ENCODE measurements at regions not wholly inside any gene's neighbourhood (a gene's known extent, or its start where the extent isn't known, plus 50 kb on each side); places are given as distances from the start of the nearest gene placed in this dataset.

DNA sequence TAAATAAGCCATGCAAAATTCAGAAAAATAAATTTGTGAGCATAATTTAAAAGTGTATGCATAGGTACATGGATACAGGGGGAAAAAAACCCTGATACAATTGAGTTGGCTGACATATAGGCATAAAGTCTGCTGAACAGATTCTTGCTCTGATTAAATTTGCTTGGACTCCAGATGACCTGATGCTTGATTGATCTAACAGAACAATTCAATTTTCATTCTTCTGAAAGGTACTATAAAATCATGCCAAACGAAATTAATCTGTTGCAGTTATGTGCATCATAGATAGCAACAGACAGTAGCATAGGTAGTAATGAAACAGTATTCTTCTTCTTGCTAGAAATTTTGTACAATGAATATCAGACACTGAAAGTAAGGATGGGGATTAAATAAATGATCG, 578.2 kb upstream of the SLITRK6 start:
- CTCF ChIA-PET = no interaction called here
- TF ChIP-seq, protein P1, sequence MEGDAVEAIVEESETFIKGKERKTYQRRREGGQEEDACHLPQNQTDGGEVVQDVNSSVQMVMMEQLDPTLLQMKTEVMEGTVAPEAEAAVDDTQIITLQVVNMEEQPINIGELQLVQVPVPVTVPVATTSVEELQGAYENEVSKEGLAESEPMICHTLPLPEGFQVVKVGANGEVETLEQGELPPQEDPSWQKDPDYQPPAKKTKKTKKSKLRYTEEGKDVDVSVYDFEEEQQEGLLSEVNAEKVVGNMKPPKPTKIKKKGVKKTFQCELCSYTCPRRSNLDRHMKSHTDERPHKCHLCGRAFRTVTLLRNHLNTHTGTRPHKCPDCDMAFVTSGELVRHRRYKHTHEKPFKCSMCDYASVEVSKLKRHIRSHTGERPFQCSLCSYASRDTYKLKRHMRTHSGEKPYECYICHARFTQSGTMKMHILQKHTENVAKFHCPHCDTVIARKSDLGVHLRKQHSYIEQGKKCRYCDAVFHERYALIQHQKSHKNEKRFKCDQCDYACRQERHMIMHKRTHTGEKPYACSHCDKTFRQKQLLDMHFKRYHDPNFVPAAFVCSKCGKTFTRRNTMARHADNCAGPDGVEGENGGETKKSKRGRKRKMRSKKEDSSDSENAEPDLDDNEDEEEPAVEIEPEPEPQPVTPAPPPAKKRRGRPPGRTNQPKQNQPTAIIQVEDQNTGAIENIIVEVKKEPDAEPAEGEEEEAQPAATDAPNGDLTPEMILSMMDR (conservative IDR thresholded peaks at IDR 0.05; ENCODE audit: low read depth) = no peak
- POLR2A ChIA-PET (ENCODE audit: low non-redundant PET) = no interaction called here
- no peak overlapping the region for H3K27ac ChIP-seq
- DNase-seq (ENCODE audit: low spot score) = no peak

DNA sequence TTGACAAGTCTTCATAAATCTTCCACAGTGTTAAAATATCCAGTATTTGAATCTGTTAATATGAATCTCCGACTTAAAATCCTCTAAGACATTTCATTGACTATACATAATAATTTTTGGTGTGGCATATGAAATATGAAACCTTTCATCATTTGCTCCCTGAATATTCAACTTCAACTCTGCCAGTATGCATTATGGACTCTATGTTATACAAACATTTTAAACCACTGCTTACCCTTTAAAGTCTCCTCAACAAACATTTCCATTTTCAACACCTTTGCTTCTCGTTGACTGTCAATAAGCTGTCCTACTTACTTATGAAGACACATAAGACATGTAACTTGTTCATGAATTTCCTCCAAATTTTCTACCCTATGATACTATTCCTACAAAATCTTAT, 579.4 kb upstream of the SLITRK6 start:
- TF ChIP-seq, protein P1 (conservative IDR thresholded peaks at IDR 0.05; ENCODE audit: low read depth) = no peak
- POLR2A ChIA-PET (ENCODE audit: low non-redundant PET) = no interaction called here
- no peak overlapping the region for H3K27ac ChIP-seq
- CTCF ChIA-PET = no interaction called here
- no peak for DNase-seq (ENCODE audit: low spot score)

DNA sequence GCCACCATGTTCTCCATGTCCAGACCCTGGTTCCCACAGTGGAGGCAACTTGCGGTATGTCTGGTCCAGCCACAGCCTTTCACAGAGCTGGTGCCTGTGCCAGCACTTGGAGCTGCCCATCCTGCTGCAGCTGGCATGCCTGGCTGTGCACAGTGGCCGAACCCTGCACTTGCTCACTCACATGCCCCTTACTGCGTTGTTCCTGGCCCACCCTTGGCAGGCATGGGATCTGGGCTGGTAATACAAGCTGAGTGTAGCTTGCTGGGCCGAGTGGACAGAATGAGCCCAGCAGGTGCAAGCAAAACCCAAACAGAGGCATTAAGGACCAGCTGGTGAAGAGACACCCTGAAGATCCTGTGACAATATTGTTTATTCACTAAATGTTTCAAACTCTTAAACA, 583.9 kb upstream of the SLITRK6 start:
- ChIA-PET POLR2A (ENCODE audit: low non-redundant PET) (no interaction called here), CTCF (no interaction called here)
- H3K27ac ChIP-seq = no peak overlapping the region
- DNase-seq (ENCODE audit: low spot score) = no peak
- TF ChIP-seq, protein P1 (conservative IDR thresholded peaks at IDR 0.05; ENCODE audit: low read depth) = no peak

DNA sequence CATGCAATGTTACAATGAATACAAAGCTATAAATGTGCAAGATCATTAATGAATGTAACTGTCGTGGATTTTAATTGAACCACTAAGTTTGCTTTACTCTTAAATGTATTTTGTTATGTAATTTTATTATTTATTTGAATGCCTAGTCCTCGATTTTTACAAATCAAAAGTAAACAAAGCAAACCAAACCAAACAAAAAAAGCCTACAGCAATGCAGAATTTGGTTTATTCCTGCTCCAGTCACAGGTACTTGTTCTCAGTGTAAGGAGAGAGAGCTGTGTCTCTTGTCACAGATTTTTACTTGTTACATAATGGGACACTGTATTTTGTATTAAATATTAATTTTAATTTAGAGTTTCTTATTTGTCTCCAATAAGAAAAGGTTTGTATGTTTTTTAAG, 584.3 kb upstream of the SLITRK6 start:
- no peak for DNase-seq (ENCODE audit: low spot score)
- ChIA-PET CTCF (no interaction called here), POLR2A (ENCODE audit: low non-redundant PET) (no interaction called here)
- TF ChIP-seq, protein P1 (conservative IDR thresholded peaks at IDR 0.05; ENCODE audit: low read depth) = no peak
- no peak overlapping the region for H3K27ac ChIP-seq

DNA sequence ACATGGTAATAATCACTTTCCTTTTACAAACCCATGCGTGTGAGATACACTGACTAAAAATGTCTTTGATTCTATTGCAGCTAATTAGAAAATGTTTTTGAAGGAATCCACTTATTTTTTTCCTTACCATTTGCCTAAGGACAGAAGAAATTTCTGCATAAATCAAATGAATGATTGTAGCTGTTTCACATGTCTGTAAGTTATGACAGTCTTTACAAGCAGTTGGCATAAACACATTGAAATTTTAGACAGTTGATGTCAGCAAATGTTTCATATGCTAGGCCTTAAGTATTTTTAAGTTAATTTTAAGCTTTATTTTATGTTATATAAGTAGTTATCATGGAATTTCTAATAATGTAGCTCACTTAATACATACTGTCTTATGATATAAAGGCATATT, 598.4 kb upstream of the SLITRK6 start:
- ChIA-PET CTCF (interaction anchor here (0.6 kb wide), 1 partner anchor 10 kb away, joined by 5 read pairs; no protein-coding TSS in a partner anchor), POLR2A (ENCODE audit: low non-redundant PET) (no interaction called here)
- TF ChIP-seq, protein P1 (conservative IDR thresholded peaks at IDR 0.05; ENCODE audit: low read depth) = no peak
- DNase-seq (ENCODE audit: low spot score) = no peak
- H3K27ac ChIP-seq = no peak overlapping the region

DNA sequence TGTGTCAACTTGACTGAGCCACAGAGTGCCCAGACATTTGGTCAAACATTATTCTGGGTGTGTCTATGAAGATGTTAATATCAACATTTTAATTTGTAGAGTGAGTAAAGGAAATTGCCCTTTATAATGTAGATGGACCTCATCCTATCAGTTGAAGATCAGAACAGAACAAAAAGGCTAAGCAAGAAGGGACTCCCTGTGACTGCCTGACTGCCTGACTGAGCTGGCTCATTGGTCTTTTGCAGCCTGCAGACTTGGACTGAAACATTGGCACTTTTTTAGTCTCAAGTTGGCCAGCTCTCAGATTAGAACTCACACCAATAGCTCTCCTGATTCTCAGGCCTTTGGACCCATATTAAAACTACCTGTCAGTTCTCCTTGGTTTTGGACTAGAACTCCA, 600.4 kb upstream of the SLITRK6 start:
- TF ChIP-seq, protein P1 (conservative IDR thresholded peaks at IDR 0.05; ENCODE audit: low read depth) = no peak
- ChIA-PET CTCF (no interaction called here), POLR2A (ENCODE audit: low non-redundant PET) (no interaction called here)
- no peak overlapping the region for H3K27ac ChIP-seq
- DNase-seq (ENCODE audit: low spot score) = no peak

DNA sequence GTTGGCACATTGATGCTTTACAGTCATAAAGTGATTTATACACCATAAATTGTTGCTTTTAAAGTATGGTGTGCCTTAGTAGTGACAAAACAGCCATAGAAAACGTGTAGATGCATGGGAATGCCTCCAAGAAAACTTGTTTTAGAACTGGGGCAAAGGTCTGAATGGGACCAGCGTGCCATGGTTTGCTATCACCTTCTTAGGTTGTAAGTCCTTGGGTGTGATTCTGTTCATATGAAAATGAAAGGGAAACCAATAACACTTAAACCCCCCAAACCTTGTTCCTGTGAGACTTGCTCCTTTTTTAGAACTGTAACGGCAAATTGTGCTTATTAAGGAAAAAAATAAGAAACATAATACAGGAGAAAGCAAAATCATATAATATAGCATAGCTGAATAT, 603.3 kb upstream of the SLITRK6 start:
- TF ChIP-seq, protein P1 (conservative IDR thresholded peaks at IDR 0.05; ENCODE audit: low read depth) = no peak
- CTCF ChIA-PET = no interaction called here
- no peak overlapping the region for H3K27ac ChIP-seq
- no peak for DNase-seq (ENCODE audit: low spot score)
- POLR2A ChIA-PET (ENCODE audit: low non-redundant PET) = no interaction called here
